HG03354 (cell line): ENCODE measurements at regions not wholly inside any gene's neighbourhood (a gene's known extent, or its start where the extent isn't known, plus 50 kb on each side); places are given as distances from the start of the nearest gene placed in this dataset.
"Not testable (repeated sequence)": the region's sequence is repeated elsewhere in the genome, so short reads cannot be mapped to it uniquely, and the experiment has no call there.

Experiments used
- ATAC-seq: cut with Tn5 transposase; IDR thresholded peaks from one replicate; pipeline ENCODE4 v1.9.1; 2021; ENCODE audit warnings: mild to moderate bottlenecking; ENCODE audit not compliant: unreplicated experiment, poor library complexity, severe bottlenecking

DNA sequence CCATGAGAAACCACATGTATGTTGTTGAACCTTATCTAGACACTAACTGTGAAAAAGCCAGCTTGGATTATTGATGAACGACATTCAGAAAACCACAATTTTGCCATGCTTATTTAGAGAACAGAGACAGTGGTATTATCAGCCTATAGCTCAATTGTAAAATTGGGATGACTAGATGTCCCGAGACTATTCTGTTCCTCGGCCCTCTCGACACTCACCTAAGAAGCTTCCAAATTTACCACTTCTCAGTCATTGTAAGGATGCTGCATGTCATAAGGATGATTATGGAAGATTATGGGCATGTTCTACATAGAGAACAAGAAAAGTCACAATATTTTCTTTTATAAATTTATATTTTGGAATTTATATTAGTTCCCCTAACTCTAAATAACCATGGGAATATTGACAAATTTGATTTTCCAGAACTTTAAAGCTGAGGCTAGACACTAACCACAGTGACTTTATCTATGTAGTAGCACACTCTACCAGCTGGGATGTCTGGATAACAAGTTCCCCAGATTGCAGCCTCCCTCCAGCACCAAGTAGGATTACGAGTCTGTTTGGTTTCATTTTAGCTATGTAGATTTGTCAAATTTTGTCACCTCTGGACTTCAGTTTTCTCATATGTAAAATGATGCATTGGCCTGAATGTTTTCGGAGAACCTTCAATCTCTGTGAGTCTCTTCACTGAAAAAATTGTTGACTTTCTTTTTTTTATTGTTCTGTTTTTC lies 513.6 kb downstream of the IRS2 start:
- no peak for ATAC-seq

DNA sequence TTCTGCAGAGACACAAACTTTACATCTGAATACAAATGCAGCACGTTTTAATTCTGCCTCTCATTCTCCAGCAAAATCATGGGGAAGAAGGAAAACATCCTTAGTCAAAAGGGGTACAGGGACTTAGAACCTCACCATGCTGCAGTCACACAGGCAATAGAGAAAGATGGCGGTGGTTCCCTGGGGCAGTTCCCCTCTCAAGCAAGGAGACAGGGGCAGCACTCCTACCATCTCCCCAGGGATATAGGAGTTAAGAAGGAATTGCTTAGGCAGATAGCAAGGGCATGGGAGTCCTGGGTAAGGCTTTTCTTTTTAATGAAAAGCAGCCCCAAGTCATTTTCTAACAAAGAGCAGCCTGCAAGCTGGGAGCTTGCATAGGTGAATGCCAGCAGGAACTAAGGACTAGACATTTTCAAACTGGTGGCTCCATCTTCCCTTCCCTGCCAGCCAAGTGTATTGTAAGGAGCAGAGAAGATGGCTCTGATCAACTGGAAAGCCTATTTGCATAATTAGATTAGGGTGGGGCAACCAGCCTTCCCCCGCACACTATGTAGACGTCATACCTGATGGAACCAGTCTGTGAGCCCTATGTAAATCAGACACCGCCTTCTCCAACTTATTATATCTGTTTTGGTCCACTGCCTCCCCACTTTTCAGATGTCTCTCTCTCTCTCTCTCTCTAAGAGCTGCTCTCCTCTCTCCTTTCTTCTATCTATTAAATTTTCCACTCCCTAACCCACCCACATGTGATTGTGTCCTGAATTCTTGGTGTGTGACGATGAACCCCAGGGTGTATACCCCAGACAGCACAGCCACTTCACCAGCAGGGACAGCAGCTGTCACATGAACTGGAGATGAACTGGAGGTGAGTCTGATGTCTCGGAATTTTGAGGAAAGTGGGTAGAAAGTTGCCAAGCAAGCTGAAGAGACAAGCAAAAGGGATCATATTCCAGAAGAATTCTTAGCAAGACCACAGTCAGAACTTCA lies 514.5 kb downstream of the IRS2 start:
- no peak for ATAC-seq

DNA sequence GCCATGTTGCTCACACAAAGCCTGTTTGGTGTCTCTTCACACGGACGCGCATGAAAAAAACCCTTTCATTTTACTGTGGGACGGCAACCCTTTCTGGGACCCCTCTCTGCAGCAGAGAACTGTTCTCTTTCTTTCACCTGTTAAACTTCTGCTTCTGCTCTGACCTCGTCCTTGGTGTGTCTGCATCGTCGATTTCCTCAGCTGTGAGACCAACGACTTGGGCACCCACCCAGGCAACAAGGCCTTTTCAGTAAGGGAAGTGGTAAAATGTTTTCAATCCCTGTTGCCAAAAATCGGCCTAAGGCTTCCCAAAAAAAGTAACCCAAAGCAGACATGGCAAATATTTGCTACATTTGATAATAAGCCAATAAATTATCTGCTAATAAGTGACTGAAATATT lies 515.3 kb downstream of the IRS2 start:
- no peak for ATAC-seq

DNA sequence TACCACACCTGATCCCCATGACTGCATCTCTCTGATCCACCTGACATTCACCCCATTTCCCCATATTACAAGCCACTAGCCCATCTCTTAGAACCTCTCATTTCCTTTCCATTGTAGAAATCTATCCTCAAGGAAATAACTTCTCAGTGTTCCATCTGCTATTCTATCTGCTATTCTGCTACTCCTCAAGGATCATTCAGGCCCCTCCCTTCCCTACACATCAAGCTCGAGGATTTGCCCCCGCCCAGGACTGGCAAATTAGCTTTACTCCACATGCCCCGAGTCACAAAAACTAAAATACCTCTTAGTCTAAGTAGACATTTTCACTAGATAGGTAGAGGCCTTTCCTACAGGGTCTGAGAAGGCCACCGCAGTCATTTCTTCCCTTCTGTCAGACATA lies 517.0 kb downstream of the IRS2 start:
- ATAC-seq: not testable (repeated sequence)

DNA sequence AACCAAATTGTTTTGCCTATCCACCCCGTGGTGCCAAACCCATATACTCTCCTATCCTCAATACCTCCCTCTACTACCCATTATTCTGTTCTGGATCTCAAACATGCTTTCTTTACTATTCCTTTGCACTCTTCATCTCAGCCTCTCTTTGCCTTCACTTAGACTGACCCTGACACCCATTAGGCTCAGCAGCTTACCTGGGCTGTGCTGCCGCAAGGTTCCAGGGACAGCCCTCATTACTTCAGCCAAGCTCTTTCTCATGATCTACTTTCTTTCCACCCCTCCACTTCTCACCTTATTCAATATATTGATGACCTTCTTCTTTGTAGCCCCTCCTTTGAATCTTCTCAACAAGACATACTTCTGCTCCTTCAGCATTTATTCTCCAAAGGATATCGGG lies 517.9 kb downstream of the IRS2 start:
- ATAC-seq: not testable (repeated sequence)

DNA sequence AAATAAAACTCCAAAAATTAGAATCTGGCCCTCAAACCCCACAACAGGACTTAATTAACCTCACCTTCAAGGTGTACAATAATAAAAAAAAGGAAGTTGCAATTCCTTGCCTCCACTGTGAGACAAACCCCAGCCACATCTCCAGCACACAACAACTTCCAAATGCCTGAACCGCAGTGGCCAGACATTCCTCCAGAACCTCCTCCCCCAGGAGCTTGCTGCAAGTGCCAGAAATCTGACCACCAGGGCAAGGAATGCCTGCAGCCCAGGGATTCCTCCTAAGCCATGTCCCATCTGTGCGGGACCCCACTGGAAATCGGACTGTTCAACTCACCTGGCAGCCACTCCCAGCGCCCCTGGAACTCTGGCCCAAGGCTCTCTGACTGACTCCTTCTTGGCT lies 519.0 kb downstream of the IRS2 start:
- not testable (repeated sequence) for ATAC-seq

DNA sequence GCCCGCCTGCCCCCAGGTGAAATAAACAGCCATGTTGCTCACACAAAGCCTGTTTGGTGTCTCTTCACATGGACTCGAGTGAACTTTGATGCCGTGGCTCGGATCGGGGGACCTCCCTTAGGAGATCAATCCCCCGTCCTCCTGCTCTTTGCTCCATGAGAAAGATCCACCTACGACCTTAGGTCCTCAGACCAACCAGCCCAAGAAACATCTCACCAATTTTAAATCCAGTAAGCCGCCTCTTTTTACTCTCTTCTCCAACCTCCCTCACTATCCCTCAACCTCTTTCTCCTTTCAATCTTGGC lies 521.0 kb downstream of the IRS2 start:
- ATAC-seq: not testable (repeated sequence)

DNA sequence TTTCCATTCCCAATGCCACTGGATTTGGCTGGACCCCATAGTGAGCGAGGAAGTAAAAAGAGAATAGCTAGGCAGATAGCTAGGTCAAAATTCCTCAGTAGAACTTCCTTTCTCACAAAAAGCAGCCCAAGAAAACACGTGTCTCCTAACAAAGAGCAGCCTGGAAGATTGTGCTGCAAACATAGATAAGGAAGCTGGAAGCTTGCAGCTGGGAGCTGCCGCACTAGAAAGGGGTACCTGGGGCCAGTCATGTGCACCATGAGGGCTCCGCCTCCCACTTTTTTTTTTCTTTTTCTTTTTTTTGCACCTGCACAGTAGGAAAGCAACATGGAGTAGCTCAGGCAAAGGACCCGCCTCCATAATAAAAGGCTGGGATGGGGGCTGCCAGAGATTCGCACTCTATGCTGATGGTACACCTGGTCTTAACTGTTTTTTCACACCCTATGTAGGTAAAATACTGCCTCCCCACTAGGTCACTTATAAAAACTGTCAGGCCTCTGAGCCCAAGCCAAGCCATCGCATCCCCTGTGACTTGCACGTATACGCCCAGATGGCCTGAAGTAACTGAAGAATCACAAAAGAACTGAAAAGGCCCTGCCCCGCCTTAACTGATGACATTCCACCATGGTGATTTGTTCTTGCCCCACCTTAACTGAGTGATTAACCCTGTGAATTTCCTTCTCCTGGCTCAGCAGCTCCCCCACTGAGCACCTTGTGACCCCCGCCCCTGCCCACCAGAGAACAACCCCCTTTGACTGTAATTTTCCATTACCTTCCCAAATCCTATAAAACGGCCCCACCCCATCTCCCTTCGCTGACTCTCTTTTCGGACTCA lies 521.6 kb downstream of the IRS2 start:
- ATAC-seq: not testable (repeated sequence)

DNA sequence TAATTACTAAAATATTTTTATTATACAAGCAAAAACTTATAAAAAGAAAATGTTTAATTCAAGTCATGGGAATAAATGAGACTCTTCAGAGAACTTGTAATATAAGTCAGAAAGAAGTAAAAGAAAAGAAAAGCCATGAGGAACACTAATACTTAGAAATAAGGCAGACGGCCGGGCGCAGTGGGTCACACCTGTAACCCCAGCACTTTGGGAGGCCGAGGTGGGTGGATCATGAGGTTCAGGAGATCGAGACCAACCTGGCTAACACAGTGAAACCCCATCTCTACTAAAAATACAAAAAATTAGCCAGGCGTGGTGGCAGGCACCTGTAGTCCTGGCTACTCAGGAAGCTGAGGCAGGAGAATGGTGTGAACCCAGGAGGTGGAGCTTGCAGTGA lies 528.6 kb downstream of the IRS2 start:
- ATAC-seq: not testable (repeated sequence)
